Keratinocyte (primary cell): ENCODE measurements at regions not wholly inside any gene's neighbourhood (a gene's known extent, or its start where the extent isn't known, plus 50 kb on each side); places are given as distances from the start of the nearest gene placed in this dataset.

Source experiments
- EZH2 ChIP-seq: IDR thresholded peaks from one replicate; pipeline ENCODE4 v1.6.1; 2012; ENCODE audit warnings: inconsistent platforms, mild to moderate bottlenecking, low read length, moderate library complexity
- TF ChIP-seq, protein P1 (sequence below), 3 experiments: IDR thresholded peaks in 1 of 3; conservative IDR thresholded peaks in 1 of 3; optimal IDR thresholded peaks in 1 of 3; 2 replicates in 2 of 3; 3 replicates in 1 of 3; pipeline versions ENCODE3 to v1.5.1; 2011; ENCODE audit warnings: low read length in 3 of 3, mild to moderate bottlenecking in 3 of 3, moderate library complexity in 2 of 3, control low read depth in 1 of 3, inconsistent platforms in 1 of 3; ENCODE audit not compliant: insufficient read depth in 2 of 3; ENCODE audit errors: extremely low read depth in 1 of 3

GRCh38 chr22:49206281-49206680 lies 621.4 kb downstream of the BRD1 start:
- TF ChIP-seq, protein P1, sequence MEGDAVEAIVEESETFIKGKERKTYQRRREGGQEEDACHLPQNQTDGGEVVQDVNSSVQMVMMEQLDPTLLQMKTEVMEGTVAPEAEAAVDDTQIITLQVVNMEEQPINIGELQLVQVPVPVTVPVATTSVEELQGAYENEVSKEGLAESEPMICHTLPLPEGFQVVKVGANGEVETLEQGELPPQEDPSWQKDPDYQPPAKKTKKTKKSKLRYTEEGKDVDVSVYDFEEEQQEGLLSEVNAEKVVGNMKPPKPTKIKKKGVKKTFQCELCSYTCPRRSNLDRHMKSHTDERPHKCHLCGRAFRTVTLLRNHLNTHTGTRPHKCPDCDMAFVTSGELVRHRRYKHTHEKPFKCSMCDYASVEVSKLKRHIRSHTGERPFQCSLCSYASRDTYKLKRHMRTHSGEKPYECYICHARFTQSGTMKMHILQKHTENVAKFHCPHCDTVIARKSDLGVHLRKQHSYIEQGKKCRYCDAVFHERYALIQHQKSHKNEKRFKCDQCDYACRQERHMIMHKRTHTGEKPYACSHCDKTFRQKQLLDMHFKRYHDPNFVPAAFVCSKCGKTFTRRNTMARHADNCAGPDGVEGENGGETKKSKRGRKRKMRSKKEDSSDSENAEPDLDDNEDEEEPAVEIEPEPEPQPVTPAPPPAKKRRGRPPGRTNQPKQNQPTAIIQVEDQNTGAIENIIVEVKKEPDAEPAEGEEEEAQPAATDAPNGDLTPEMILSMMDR (optimal IDR thresholded peaks at IDR 0.05 in 1 of 3, IDR thresholded peaks at IDR 0.05 in 1 of 3, conservative IDR thresholded peaks at IDR 0.05 in 1 of 3; ENCODE audit: extremely low read depth in 1 of 3, insufficient read depth in 2 of 3, low read length in 3 of 3) = no peak
- no peak for TF ChIP-seq EZH2
